ENCODE measurements at regions not wholly inside any gene's neighbourhood (a gene's known extent, or its start where the extent isn't known, plus 50 kb on each side); places are given as distances from the start of the nearest gene placed in this dataset.

GRCh38 chr17:13797863-13798262 is 196.1 kb upstream of the HS3ST3A1 start:
- Histone ChIP-seq H2AFZ (no peak overlapping the region), H3K9me3 (ENCODE audit: control insufficient read depth, low read length) (no peaks in the 10 kb centered on the region), H3K36me3 (ENCODE audit: control insufficient read depth, insufficient read depth, low read length) (no peaks in the 10 kb centered on the region), H3K9ac (no peak overlapping the region), H3K4me1 (no peaks in the 10 kb centered on the region), H3K27ac (no peak overlapping the region), H3K4me3 (ENCODE audit: low read depth, low read length) (no peak overlapping the region), H3K27me3 (ENCODE audit: control insufficient read depth, insufficient read depth, low read length) (no peaks in the 10 kb centered on the region), H3K4me2 (ENCODE audit: low read length) (no peak overlapping the region), H3K79me2 (no peaks in the 10 kb centered on the region)
- TF ChIP-seq CTCF (IDR thresholded peaks at IDR 0.05): no peak

DNA sequence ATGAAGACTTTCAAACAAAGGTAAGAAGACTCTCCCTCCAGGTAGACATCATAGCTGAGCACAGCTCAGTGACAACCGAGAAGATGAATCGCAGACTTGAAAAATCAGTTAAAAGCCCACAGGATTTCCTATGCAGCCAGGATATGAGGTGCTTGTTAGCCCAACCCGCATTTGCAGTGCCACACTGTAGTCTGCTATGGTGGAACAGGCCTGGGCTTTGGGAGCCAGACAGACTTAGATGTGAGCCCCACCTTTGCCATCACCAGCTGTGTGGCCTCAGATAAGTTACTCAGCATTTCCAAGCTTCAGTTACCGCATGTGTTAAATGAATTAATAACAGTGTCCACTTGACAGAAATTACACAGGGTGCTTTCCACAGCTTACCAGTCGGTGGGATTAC is 204.4 kb upstream of the HS3ST3A1 start:
- Histone ChIP-seq H3K79me2 (no peaks in the 10 kb centered on the region), H2AFZ (no peak overlapping the region), H3K4me2 (ENCODE audit: low read length) (no peak overlapping the region), H3K9ac (no peak overlapping the region), H3K9me3 (ENCODE audit: control insufficient read depth, low read length) (no peaks in the 10 kb centered on the region), H3K27me3 (ENCODE audit: control insufficient read depth, insufficient read depth, low read length) (no peaks in the 10 kb centered on the region), H3K36me3 (ENCODE audit: control insufficient read depth, insufficient read depth, low read length) (no peaks in the 10 kb centered on the region), H3K4me3 (ENCODE audit: low read depth, low read length) (no peak overlapping the region), H3K27ac (no peak overlapping the region), H3K4me1 (no peaks in the 10 kb centered on the region)
- no peak for TF ChIP-seq CTCF (IDR thresholded peaks at IDR 0.05)

DNA sequence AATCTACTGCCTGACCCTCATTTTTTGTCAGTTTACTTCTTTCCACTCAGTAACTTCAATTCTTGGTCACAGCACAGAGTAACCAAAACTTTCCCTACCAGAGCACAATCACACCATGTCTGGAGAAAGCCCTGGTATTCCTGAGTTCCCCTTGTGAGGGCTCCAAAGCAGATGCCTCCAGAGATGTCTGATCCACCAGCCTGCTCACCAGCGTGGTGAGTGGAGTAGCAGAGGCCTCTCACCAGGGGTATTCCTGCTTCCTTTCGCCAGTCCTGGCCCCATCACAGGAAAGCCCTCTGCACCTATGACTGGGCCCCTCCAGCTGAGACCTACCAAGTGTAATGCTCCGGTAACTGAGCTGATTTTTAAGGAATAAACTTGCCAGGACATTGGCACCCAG is 205.4 kb upstream of the HS3ST3A1 start:
- Histone ChIP-seq H3K27me3 (ENCODE audit: control insufficient read depth, insufficient read depth, low read length) (no peaks in the 10 kb centered on the region), H2AFZ (no peak overlapping the region), H3K9me3 (ENCODE audit: control insufficient read depth, low read length) (no peaks in the 10 kb centered on the region), H3K4me3 (ENCODE audit: low read depth, low read length) (no peak overlapping the region), H3K36me3 (ENCODE audit: control insufficient read depth, insufficient read depth, low read length) (no peaks in the 10 kb centered on the region), H3K79me2 (no peaks in the 10 kb centered on the region), H3K27ac (no peak overlapping the region), H3K4me1 (no peaks in the 10 kb centered on the region), H3K4me2 (ENCODE audit: low read length) (no peak overlapping the region), H3K9ac (no peak overlapping the region)
- no peak for TF ChIP-seq CTCF (IDR thresholded peaks at IDR 0.05)

GRCh38 chr17:13812350-13812749 is 210.6 kb upstream of the HS3ST3A1 start:
- H3K4me2 ChIP-seq (ENCODE audit: low read length): no peak overlapping the region
- no peaks in the 10 kb centered on the region for H3K36me3 ChIP-seq (ENCODE audit: control insufficient read depth, insufficient read depth, low read length)
- no peaks in the 10 kb centered on the region for H3K4me1 ChIP-seq
- H3K79me2 ChIP-seq: no peaks in the 10 kb centered on the region
- no peaks in the 10 kb centered on the region for H3K27me3 ChIP-seq (ENCODE audit: control insufficient read depth, insufficient read depth, low read length)
- H3K9ac ChIP-seq: no peak overlapping the region
- H3K27ac ChIP-seq: no peak overlapping the region
- no peak overlapping the region for H2AFZ ChIP-seq
- H3K9me3 ChIP-seq (ENCODE audit: control insufficient read depth, low read length): no peaks in the 10 kb centered on the region
- no peak for TF ChIP-seq CTCF (IDR thresholded peaks at IDR 0.05)
- H3K4me3 ChIP-seq (ENCODE audit: low read depth, low read length): no peak overlapping the region

GRCh38 chr17:13813347-13814240 is 211.9 kb upstream of the HS3ST3A1 start:
- Histone ChIP-seq H3K4me3 (ENCODE audit: low read depth, low read length) (no peak overlapping the region), H3K36me3 (ENCODE audit: control insufficient read depth, insufficient read depth, low read length) (no peaks in the 10 kb centered on the region), H3K79me2 (no peaks in the 10 kb centered on the region), H3K27ac (no peak overlapping the region), H2AFZ (no peak overlapping the region), H3K27me3 (ENCODE audit: control insufficient read depth, insufficient read depth, low read length) (no peaks in the 10 kb centered on the region), H3K9me3 (ENCODE audit: control insufficient read depth, low read length) (no peaks in the 10 kb centered on the region), H3K9ac (no peak overlapping the region), H3K4me1 (no peaks in the 10 kb centered on the region), H3K4me2 (ENCODE audit: low read length) (no peak overlapping the region)
- no peak for TF ChIP-seq CTCF (IDR thresholded peaks at IDR 0.05)
